Renal pelvis (tissue), 1 donor: ENCODE measurements at regions not wholly inside any gene's neighbourhood (a gene's known extent, or its start where the extent isn't known, plus 50 kb on each side); places are given as distances from the start of the nearest gene placed in this dataset.

ENCODE experiments used
- DNase-seq: peaks from one replicate; pipeline ENCODE4 v3.0.0-alpha.2; 2013

- DNase-seq, result no peak
Observed at GRCh38 chr2:234247453-234248180, 197.1 kb downstream of the SPP2 start.

- no peak for DNase-seq
Observed at GRCh38 chr2:234245945-234246344, 195.4 kb downstream of the SPP2 start.

GRCh38 chr2:234243871-234244565 is 193.5 kb downstream of the SPP2 start:
- DNase-seq, result no peak

GRCh38 chr2:234242459-234242836 is 191.9 kb downstream of the SPP2 start:
- no peak for DNase-seq

GRCh38 chr2:234241656-234242458 is 191.4 kb downstream of the SPP2 start:
- DNase-seq, result peak; percentile 92

GRCh38 chr2:234240917-234241316 is 190.4 kb downstream of the SPP2 start:
- DNase-seq, result no peak

- DNase-seq, result no peak
Observed at GRCh38 chr2:234235191-234235590, 184.7 kb downstream of the SPP2 start.

- DNase-seq, result no peak
Observed at GRCh38 chr2:234231460-234231859, 181.0 kb downstream of the SPP2 start.

GRCh38 chr2:234219046-234219310 is 168.5 kb downstream of the SPP2 start:
- DNase-seq, result no peak

GRCh38 chr2:234218266-234219045 is 168.0 kb downstream of the SPP2 start:
- no peak for DNase-seq

GRCh38 chr2:234212534-234212933 is 162.0 kb downstream of the SPP2 start:
- no peak for DNase-seq

GRCh38 chr2:234211797-234212196 is 161.3 kb downstream of the SPP2 start:
- no peak for DNase-seq

GRCh38 chr2:234206738-234207137 is 156.2 kb downstream of the SPP2 start:
- no peak for DNase-seq

GRCh38 chr2:234204480-234204879 is 154.0 kb downstream of the SPP2 start:
- no peak for DNase-seq

- DNase-seq, result no peak
Observed at GRCh38 chr2:234203135-234203984, 152.9 kb downstream of the SPP2 start.

- DNase-seq, result no peak
Observed at GRCh38 chr2:234202601-234203000, 152.1 kb downstream of the SPP2 start.

- DNase-seq, result no peak
Observed at GRCh38 chr2:234199996-234200395, 149.5 kb downstream of the SPP2 start.

GRCh38 chr2:234198976-234199375 is 148.5 kb downstream of the SPP2 start:
- no peak for DNase-seq

- no peak for DNase-seq
Observed at GRCh38 chr2:234195516-234195915, 145.0 kb downstream of the SPP2 start.

- no peak for DNase-seq
Observed at GRCh38 chr2:234193977-234194563, 143.6 kb downstream of the SPP2 start.
